Suppressor macrophage treated with lipopolysaccharide for 4 hours (primary cell): ENCODE measurements at regions not wholly inside any gene's neighbourhood (a gene's known extent, or its start where the extent isn't known, plus 50 kb on each side); places are given as distances from the start of the nearest gene placed in this dataset.
"Not testable (repeated sequence)": the region's sequence is repeated elsewhere in the genome, so short reads cannot be mapped to it uniquely, and the experiment has no call there.

Experiments
- DNase-seq: peaks from one replicate; pipeline ENCODE4 v3.0.0-alpha.2; 2020

DNA sequence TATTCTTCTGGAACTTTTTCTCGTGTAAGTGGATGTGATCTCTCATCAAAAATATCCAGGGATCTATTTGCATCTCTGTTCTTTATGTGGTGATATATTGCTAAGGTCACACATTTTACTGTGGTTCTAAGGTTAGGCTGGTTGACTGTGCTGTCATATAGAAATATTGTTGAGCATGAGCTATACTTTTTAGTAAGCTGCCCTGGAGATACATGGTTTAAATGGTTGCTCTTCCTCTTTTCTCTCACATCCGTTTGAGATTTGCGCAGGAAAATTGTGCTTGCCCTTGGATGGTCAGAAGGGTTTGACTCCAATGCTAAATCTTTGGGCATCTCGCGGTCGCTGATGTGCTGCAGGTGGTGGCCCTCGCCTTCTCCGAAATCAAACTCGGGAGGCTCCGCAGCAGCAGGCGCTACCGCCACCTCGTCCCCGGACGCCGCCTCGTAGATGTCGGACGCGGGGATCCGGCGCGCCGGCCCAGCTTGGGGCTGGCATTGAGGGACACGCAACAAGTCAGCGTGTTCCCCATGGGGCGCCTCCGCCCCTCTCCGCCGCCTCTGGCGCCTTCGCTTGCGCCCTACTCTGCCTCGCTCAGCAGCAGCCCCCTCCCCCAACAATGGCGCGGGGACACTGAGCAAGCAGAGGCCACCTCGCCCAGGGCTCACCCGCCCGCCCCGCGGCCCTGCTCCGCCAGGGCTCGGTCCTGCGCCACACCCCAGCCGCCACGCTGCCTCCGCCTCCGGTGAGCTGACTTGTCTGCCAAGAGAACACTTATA is 154.5 kb downstream of the MSN start:
- peak; percentile 2 for DNase-seq

DNA sequence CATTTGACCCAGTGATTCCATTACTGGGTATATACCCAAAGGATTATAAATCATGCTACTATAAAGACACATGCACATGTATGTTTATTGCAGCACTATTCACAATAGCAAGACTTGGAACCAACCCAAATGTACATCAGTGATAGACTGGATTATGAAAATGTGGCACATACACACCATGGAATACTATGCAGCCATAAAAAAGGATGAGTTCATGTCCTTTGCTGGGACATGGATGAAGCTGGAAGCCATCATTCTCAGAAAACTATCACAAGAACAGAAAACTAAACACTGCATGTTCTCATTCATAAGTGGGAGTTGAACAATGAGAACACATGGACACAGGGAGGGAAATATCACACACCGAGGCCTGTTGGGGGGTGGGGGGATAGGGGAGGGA is 152.5 kb downstream of the MSN start:
- not testable (repeated sequence) for DNase-seq

DNA sequence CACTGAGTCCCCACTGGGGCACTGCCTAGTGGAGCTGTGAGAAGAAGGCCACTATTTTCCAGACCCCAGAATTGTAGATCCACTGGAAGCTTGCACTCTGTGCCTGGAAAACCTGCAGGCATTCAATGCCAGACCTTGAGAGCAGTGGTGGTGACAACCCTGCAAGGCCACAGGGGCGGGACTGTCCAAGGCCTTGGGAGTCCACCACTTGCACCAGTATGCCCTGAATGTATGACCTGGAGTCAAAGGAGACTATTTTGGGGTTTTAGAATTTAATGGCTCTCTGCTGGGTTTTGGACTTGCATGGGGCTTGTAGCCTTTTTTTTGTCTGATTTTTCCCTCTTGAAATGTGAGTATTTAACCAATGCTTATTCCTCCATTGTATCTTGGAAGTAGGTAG is 145.8 kb downstream of the MSN start:
- no peak for DNase-seq

DNA sequence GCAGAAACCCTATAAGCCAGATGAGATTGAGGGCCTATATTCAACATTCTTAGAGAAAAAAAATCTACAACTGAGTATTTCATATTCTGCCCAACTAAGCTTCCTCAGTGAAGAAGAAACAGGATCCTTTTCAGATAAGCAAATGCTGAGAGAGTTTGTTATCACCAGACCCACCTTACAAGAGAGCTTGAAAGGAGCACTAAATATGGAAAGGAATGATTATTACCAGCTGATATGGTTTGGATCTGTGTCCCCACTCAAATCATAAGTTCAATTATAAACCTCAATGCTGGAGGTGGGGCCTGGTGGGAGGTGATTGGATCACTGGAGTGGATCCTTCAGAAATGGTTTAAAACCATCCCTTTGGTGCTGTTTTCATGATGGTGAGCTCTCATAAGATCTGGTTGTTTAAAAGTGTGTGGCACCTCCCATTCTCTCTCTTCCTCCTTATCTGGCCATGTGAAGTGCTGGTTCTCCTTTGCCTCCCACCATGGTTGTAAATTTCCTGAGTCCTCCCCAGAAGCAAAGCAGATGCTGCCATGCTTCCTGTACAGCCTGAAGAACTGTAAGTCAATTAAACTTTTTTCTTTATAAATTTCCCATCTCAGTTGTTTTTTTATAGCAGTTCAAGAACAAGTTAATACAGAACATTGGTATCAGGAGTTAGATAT is 144.2 kb downstream of the MSN start:
- DNase-seq = no peak
